ENCODE measurements at regions not wholly inside any gene's neighbourhood (a gene's known extent, or its start where the extent isn't known, plus 50 kb on each side); places are given as distances from the start of the nearest gene placed in this dataset.

DNA sequence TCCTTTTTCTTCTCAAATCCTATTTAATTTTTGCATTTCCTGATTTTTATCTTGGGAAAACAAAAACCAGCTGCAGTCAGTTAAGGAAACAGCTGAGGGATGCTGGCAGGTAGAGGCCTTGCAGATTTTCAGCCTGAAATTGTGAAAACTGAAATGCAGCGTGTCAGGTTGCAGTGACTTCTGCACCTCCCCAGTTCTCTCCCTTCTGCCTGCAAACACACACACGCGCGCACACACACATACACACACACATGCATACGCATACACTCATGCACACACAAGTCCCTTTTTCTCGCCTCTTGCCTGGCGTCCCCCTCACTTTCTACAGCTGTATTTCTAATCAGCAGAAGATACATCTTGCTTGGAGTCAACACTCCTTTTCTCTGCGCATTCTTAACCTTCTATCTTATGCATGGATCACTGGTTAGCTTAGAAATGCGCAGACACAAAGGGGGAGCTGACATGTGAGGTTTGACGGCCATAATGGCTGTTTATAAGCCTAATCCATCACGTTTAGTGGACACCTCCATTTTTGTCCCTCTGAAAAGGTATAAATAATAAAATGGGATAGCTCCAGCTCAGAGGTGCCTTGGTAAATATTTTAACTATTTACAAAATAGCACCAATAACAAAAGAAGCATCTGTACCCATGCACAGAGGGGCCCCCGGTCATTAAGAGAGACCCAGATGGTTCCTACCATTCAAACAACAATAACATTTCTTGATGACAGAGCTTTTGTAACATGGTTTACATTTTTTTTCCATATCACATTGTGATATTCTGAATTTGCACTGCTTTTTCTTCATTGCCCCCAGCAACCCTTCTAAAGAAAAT is 392.1 kb upstream of the SALL1 start:
- Histone ChIP-seq H3K4me1 (replicated peaks in 1 of 2) (peaks cover 59 to 61% of the 10 kb centered on the region in 2 donors), H3K27ac (peak overlapping the region; percentile 71 to 87), H3K4me3 (peak overlapping the region in 1 of 5 donors; percentile 0)
- 2 to 100% (median 7%) methylated on average over 1 to 12 of the region's 12 CpGs; no CpG with 5 or more reads in 1 of the 10 experiments for WGBS, 10 experiments
- ATAC-seq (replicated peaks in 6 of 8), result peak in 7 of 8 experiments; percentile 10 to 74 (median 66)
- in situ Hi-C loops (cut with MboI; ENCODE audit: low pct_unique_long_range_greater_than_20kb in 2 of 9, low sequenced_read_pairs in 9 of 9, unreplicated experiment in 9 of 9), result loop anchor here in 1 of 9 experiments (25.0 kb wide), 1 partner anchor 381 kb away; the partner anchor contains the start of gene SALL1

- Histone ChIP-seq H3K27ac (no peak overlapping the region), H3K4me1 (replicated peaks in 1 of 2) (peaks cover 67 to 68% of the 10 kb centered on the region in 2 donors), H3K4me3 (no peak overlapping the region)
- 13 to 100% (median 81%) methylated on average over 1 to 2 of the region's 2 CpGs; no CpG with 5 or more reads in 4 of the 10 experiments for WGBS, 10 experiments
- in situ Hi-C loops (cut with MboI; ENCODE audit: low pct_unique_long_range_greater_than_20kb in 2 of 9, low sequenced_read_pairs in 9 of 9, unreplicated experiment in 9 of 9), result loop anchor here in 1 of 9 experiments (25.0 kb wide), 1 partner anchor 378 kb away; the partner anchor contains the start of gene SALL1
- peak in 1 of 8 experiments; percentile 6 for ATAC-seq (replicated peaks in 6 of 8)
Observed at GRCh38 chr16:51540259-51540658, 389.2 kb upstream of the SALL1 start.

- in situ Hi-C loops (cut with MboI; ENCODE audit: low pct_unique_long_range_greater_than_20kb in 2 of 9, low sequenced_read_pairs in 9 of 9, unreplicated experiment in 9 of 9), result loop anchor here in 1 of 9 experiments (25.0 kb wide), 1 partner anchor 377 kb away; the partner anchor contains the start of gene SALL1
- H3K4me1 ChIP-seq (replicated peaks in 1 of 2), result peaks cover 55 to 57% of the 10 kb centered on the region in 2 donors
- 0 to 42% (median 10%) methylated on average over 1 to 7 of the region's 7 CpGs; no CpG with 5 or more reads in 1 of the 10 experiments for WGBS, 10 experiments
- peak overlapping the region; percentile 3 to 54 for H3K27ac ChIP-seq
- H3K4me3 ChIP-seq, result no peak overlapping the region
- peak; percentile 42 to 92 (median 70) for ATAC-seq (replicated peaks in 6 of 8)
Observed at GRCh38 chr16:51538707-51539498, 387.8 kb upstream of the SALL1 start.

GRCh38 chr16:51535591-51535990 is 384.5 kb upstream of the SALL1 start:
- in situ Hi-C loops (cut with MboI; ENCODE audit: low pct_unique_long_range_greater_than_20kb in 2 of 9, low sequenced_read_pairs in 9 of 9, unreplicated experiment in 9 of 9), result loop anchor here in 1 of 9 experiments (25.0 kb wide), 1 partner anchor 373 kb away; the partner anchor contains the start of gene SALL1
- Histone ChIP-seq H3K4me1 (replicated peaks in 1 of 2) (peaks cover 31 to 36% of the 10 kb centered on the region in 2 donors), H3K27ac (no peak overlapping the region), H3K4me3 (no peak overlapping the region)
- ATAC-seq (replicated peaks in 6 of 8), result peak in 5 of 8 experiments; percentile 34 to 77 (median 45)
- WGBS, 10 experiments, result 48 to 87% (median 60%) methylated on average over 1 to 6 of the region's 11 CpGs; no CpG with 5 or more reads in 5 of the 10 experiments

DNA sequence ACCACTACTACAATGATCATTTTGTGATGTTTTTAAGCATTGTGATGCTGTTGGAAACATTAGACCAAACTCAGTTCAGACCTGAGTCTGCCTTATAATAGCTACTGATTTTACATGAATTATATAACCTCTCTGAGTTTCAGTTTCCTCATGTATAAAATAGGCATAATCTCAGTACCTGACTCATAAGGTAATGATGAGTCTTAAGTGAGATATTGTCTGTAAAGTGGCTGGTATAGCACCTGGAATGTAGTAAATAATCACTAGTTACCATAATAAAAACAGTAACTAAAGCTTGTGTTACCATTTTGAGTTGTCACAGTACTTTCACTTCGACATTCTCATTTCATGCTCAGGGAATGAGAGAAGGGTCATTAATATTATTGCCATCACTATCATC is 381.5 kb upstream of the SALL1 start:
- ATAC-seq (replicated peaks in 6 of 8), result no peak
- Histone ChIP-seq H3K4me1 (replicated peaks in 1 of 2) (peaks cover 13 to 15% of the 10 kb centered on the region in 2 donors), H3K27ac (no peak overlapping the region), H3K4me3 (no peak overlapping the region)
- 57 to 100% (median 80%) methylated on average over 1 of the region's 1 CpG; no CpG with 5 or more reads in 5 of the 10 experiments for WGBS, 10 experiments
- in situ Hi-C loops (cut with MboI; ENCODE audit: low pct_unique_long_range_greater_than_20kb in 2 of 9, low sequenced_read_pairs in 9 of 9, unreplicated experiment in 9 of 9), result loop anchor here in 1 of 9 experiments (25.0 kb wide), 1 partner anchor 370 kb away; the partner anchor contains the start of gene SALL1

DNA sequence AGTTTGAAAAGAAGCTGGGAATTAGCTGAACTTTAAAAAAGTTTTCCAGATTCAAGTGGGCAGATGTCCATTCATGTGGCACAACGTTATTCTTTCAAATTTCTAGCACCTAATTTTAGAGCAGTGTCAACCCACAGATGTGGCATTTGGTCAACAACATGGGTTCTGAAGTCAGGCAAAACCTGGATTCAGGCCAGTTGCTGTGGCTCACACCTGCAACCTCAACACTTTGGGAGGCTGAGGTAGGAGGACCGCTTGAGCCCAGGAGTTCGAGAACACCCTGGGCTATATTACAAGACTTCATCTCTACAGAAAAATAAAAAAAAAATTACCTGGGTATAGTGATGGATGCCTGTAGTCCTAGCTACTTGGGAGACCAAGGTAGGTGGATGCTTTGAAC is 380.2 kb upstream of the SALL1 start:
- 50 to 100% (median 87%) methylated on average over 1 to 3 of the region's 3 CpGs; no CpG with 5 or more reads in 2 of the 10 experiments for WGBS, 10 experiments
- no peak overlapping the region for H3K4me3 ChIP-seq
- in situ Hi-C loops (cut with MboI; ENCODE audit: low pct_unique_long_range_greater_than_20kb in 2 of 9, low sequenced_read_pairs in 9 of 9, unreplicated experiment in 9 of 9), result loop anchor here in 1 of 9 experiments (25.0 kb wide), 1 partner anchor 369 kb away; the partner anchor contains the start of gene SALL1
- H3K4me1 ChIP-seq (replicated peaks in 1 of 2), result peaks cover 18 to 19% of the 10 kb centered on the region in 2 donors
- no peak for ATAC-seq (replicated peaks in 6 of 8)
- no peak overlapping the region for H3K27ac ChIP-seq

DNA sequence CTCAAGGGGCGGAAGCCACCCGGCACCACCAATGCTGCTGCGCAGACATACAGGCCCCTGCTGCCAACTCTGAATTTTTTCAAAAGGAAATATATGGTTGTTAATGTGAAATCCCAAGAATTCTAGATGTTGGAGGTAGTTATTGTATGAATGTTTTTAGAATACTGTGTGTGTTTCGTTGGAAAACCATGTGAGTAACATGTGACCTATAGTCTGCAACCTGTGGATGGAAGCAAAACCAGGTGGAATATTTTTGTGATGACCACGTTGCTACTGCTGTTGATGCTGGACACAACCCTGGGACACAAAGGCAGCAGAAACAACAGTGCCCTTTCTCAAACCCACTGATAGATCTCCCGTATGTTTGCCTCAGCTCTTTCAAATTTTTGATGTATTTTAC is 376.3 kb upstream of the SALL1 start:
- no peak for ATAC-seq (replicated peaks in 6 of 8)

GRCh38 chr16:51526621-51527020 is 375.6 kb upstream of the SALL1 start:
- Histone ChIP-seq H3K27ac (no peak overlapping the region), H3K4me3 (no peak overlapping the region), H3K4me1 (replicated peaks in 1 of 2) (peaks cover 13 to 17% of the 10 kb centered on the region in 2 donors)
- ATAC-seq (replicated peaks in 6 of 8), result peak in 5 of 8 experiments; percentile 33 to 91 (median 38)
- 25 to 81% (median 66%) methylated on average over 2 to 9 of the region's 9 CpGs; no CpG with 5 or more reads in 1 of the 10 experiments for WGBS, 10 experiments
- in situ Hi-C loops (cut with MboI; ENCODE audit: low pct_unique_long_range_greater_than_20kb in 2 of 9, low sequenced_read_pairs in 9 of 9, unreplicated experiment in 9 of 9), result loop anchor here in 1 of 9 experiments (25.0 kb wide), 1 partner anchor 364 kb away; the partner anchor contains the start of gene SALL1

More for the DNA sequence above, 376.3 kb upstream of the SALL1 start:
- no peak overlapping the region for H3K27ac ChIP-seq
- no peak overlapping the region for H3K4me3 ChIP-seq
- in situ Hi-C loops (cut with MboI; ENCODE audit: low pct_unique_long_range_greater_than_20kb in 2 of 9, low sequenced_read_pairs in 9 of 9, unreplicated experiment in 9 of 9), result loop anchor here in 1 of 9 experiments (25.0 kb wide), 1 partner anchor 365 kb away; the partner anchor contains the start of gene SALL1
- peaks cover 13 to 17% of the 10 kb centered on the region in 2 donors for H3K4me1 ChIP-seq (replicated peaks in 1 of 2)
- WGBS, 10 experiments, result 74 to 100% (median 95%) methylated on average over 1 to 5 of the region's 6 CpGs; no CpG with 5 or more reads in 1 of the 10 experiments

- in situ Hi-C loops (cut with MboI; ENCODE audit: low pct_unique_long_range_greater_than_20kb in 2 of 9, low sequenced_read_pairs in 9 of 9, unreplicated experiment in 9 of 9), result loop anchor here in 1 of 9 experiments (25.0 kb wide), 1 partner anchor 362 kb away; the partner anchor contains the start of gene SALL1
- peak in 2 of 8 experiments; percentile 36 to 64 for ATAC-seq (replicated peaks in 6 of 8)
- WGBS, 10 experiments, result 40 to 100% (median 80%) methylated on average over 1 to 5 of the region's 6 CpGs; no CpG with 5 or more reads in 1 of the 10 experiments
- Histone ChIP-seq H3K27ac (no peak overlapping the region), H3K4me1 (replicated peaks in 1 of 2) (peaks cover 13 to 17% of the 10 kb centered on the region in 2 donors), H3K4me3 (no peak overlapping the region)
Observed at GRCh38 chr16:51524555-51525373, 373.7 kb upstream of the SALL1 start.

DNA sequence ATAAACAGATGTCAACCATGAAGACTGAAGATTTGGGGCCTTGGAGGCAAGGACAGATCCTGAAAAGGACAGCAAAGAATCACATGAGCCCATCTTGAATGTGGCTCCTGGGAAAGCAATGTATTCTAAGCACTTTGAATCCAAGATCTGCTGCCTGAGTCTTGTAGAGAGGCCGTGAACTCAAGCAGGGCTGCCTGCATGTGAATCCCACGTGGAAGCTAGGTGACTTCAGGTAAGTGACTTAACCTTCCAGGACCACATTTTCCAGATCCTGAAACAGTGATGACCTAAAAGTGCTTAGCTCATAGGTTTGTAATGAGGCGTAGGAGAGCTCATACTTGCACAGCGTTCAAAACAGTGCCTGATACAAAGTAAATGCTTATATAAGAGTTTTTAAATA is 373.0 kb upstream of the SALL1 start:
- Histone ChIP-seq H3K4me3 (no peak overlapping the region), H3K27ac (no peak overlapping the region), H3K4me1 (replicated peaks in 1 of 2) (peaks cover 13 to 17% of the 10 kb centered on the region in 2 donors)
- in situ Hi-C loops (cut with MboI; ENCODE audit: low pct_unique_long_range_greater_than_20kb in 2 of 9, low sequenced_read_pairs in 9 of 9, unreplicated experiment in 9 of 9), result no loop called here
- 53 to 100% (median 94%) methylated on average over 1 to 4 of the region's 4 CpGs; no CpG with 5 or more reads in 2 of the 10 experiments for WGBS, 10 experiments
- no peak for ATAC-seq (replicated peaks in 6 of 8)

- 0 to 83% (median 32%) methylated on average over 1 to 3 of the region's 3 CpGs for whole genome bisulfite sequencing, 10 experiments
- in situ Hi-C loops (cut with MboI; ENCODE audit: low pct_unique_long_range_greater_than_20kb in 2 of 9, low sequenced_read_pairs in 9 of 9, unreplicated experiment in 9 of 9), result no loop called here
- H3K4me3 ChIP-seq, result no peak overlapping the region
- H3K4me1 ChIP-seq (replicated peaks in 1 of 2), result peaks cover 13 to 17% of the 10 kb centered on the region in 2 donors
- no peak overlapping the region for H3K27ac ChIP-seq
- ATAC-seq (replicated peaks in 6 of 8), result no peak
Observed at GRCh38 chr16:51523400-51523799, 372.3 kb upstream of the SALL1 start.

Data from motor neuron (in vitro differentiated cells).